Peyer's patch (tissue), 4 donors: ENCODE measurements at regions not wholly inside any gene's neighbourhood (a gene's known extent, or its start where the extent isn't known, plus 50 kb on each side); places are given as distances from the start of the nearest gene placed in this dataset.
"Not testable (repeated sequence)": the region's sequence is repeated elsewhere in the genome, so short reads cannot be mapped to it uniquely, and the experiment has no call there.

Experiments
- DNase-seq, 3 donors: peaks; one replicate each; pipeline ENCODE4 v3.0.0-alpha.2; 2017 to 2019
- H3K27ac ChIP-seq, 4 donors: fragments of 200-600 bp; sonication (generic); one replicate each; pipeline ENCODE4 v1.5.1; 2016 to 2019
- H3K27me3 ChIP-seq, 2 donors: fragments of 200-600 bp; sonication (generic); one replicate each; pipeline ENCODE4 v1.5.1; 2019
- H3K36me3 ChIP-seq, 3 donors: fragments of 200-600 bp; sonication (generic); one replicate each; pipeline ENCODE4 v1.5.1; 2016 to 2019
- H3K4me1 ChIP-seq, 4 donors: fragments of 200-600 bp; sonication (generic); one replicate each; pipeline ENCODE4 v1.5.1; 2016 to 2019
- H3K4me3 ChIP-seq, 4 donors: fragments of 200-600 bp; sonication (generic); 1 replicate in 3 of 4; 2 replicates in 1 of 4; pipeline ENCODE4 v1.5.1; 2016 to 2019; ENCODE audit warnings: mild to moderate bottlenecking in 1 of 4
- H3K9me3 ChIP-seq, 4 donors: fragments of 200-600 bp; sonication (generic); one replicate each; pipeline ENCODE4 v1.5.1; 2016 to 2019; ENCODE audit warnings: mild to moderate bottlenecking in 1 of 4
- CTCF ChIP-seq, 6 experiments: fragments of 450-650 bp in 4 of 6; fragments of 200-600 bp in 2 of 6; sonication (generic) in 1 of 6; IDR thresholded peaks; one replicate each; pipeline ENCODE4 v1.5.1; 2017 to 2019; ENCODE audit warnings: antibody characterized with exemption in 6 of 6, mild to moderate bottlenecking in 3 of 6, moderate library complexity in 1 of 6
- POLR2A ChIP-seq, 2 donors: fragments of 450-650 bp; IDR thresholded peaks; one replicate each; pipeline ENCODE4 v1.5.1; 2017; ENCODE audit warnings: antibody characterized with exemption in 2 of 2, mild to moderate bottlenecking in 2 of 2, moderate library complexity in 2 of 2

GRCh38 chr9:75197561-75197960 lies 109.2 kb downstream of the OSTF1 start:
- Histone ChIP-seq H3K4me3 (no peak overlapping the region), H3K9me3 (no peaks in the 10 kb centered on the region), H3K27me3 (no peaks in the 10 kb centered on the region), H3K27ac (no peak overlapping the region), H3K36me3 (no peaks in the 10 kb centered on the region), H3K4me1 (no peaks in the 10 kb centered on the region)
- no peak for DNase-seq
- no peak for TF ChIP-seq POLR2A (IDR thresholded peaks at IDR 0.05)

- Histone ChIP-seq H3K27me3 (no peaks in the 10 kb centered on the region), H3K27ac (no peak overlapping the region), H3K9me3 (no peaks in the 10 kb centered on the region), H3K4me1 (no peaks in the 10 kb centered on the region), H3K4me3 (no peak overlapping the region), H3K36me3 (no peaks in the 10 kb centered on the region)
- TF ChIP-seq POLR2A (IDR thresholded peaks at IDR 0.05), result no peak
- no peak for TF ChIP-seq CTCF (IDR thresholded peaks at IDR 0.05)
- DNase-seq, result no peak
Observed at GRCh38 chr9:75198436-75198835, 110.1 kb downstream of the OSTF1 start.

- no peak for TF ChIP-seq POLR2A (IDR thresholded peaks at IDR 0.05)
- peak; percentile 17 to 84 (median 68) for TF ChIP-seq CTCF (IDR thresholded peaks at IDR 0.05)
- Histone ChIP-seq H3K9me3 (no peaks in the 10 kb centered on the region), H3K27ac (no peak overlapping the region), H3K36me3 (no peaks in the 10 kb centered on the region), H3K4me3 (no peak overlapping the region), H3K27me3 (no peaks in the 10 kb centered on the region), H3K4me1 (no peaks in the 10 kb centered on the region)
- no peak for DNase-seq
Observed at GRCh38 chr9:75200892-75201470, 112.7 kb downstream of the OSTF1 start.

- Histone ChIP-seq H3K36me3 (no peaks in the 10 kb centered on the region), H3K9me3 (no peaks in the 10 kb centered on the region), H3K4me3 (no peak overlapping the region), H3K27ac (no peak overlapping the region), H3K4me1 (no peaks in the 10 kb centered on the region), H3K27me3 (no peaks in the 10 kb centered on the region)
- no peak for TF ChIP-seq CTCF (IDR thresholded peaks at IDR 0.05)
- no peak for TF ChIP-seq POLR2A (IDR thresholded peaks at IDR 0.05)
- no peak for DNase-seq
Observed at GRCh38 chr9:75201480-75202209, 113.3 kb downstream of the OSTF1 start.

- not testable (repeated sequence) for DNase-seq
Observed at GRCh38 chr9:75207997-75208396, 119.7 kb downstream of the OSTF1 start.

GRCh38 chr9:75210215-75210614 lies 121.9 kb downstream of the OSTF1 start:
- no peak for DNase-seq
- Histone ChIP-seq H3K4me3 (no peak overlapping the region), H3K9me3 (no peaks in the 10 kb centered on the region), H3K36me3 (no peaks in the 10 kb centered on the region), H3K27ac (no peak overlapping the region), H3K4me1 (no peaks in the 10 kb centered on the region), H3K27me3 (no peaks in the 10 kb centered on the region)
- TF ChIP-seq POLR2A (IDR thresholded peaks at IDR 0.05), result no peak
- TF ChIP-seq CTCF (IDR thresholded peaks at IDR 0.05), result no peak

More at GRCh38 chr9:75207997-75208396, 119.7 kb downstream of the OSTF1 start:
- not testable (repeated sequence) for H3K9me3 ChIP-seq, H3K27ac ChIP-seq, H3K27me3 ChIP-seq, H3K4me1 ChIP-seq, H3K36me3 ChIP-seq, H3K4me3 ChIP-seq
